Middle frontal gyrus (tissue), 1 donor: ENCODE measurements at regions not wholly inside any gene's neighbourhood (a gene's known extent, or its start where the extent isn't known, plus 50 kb on each side); places are given as distances from the start of the nearest gene placed in this dataset.
"Not testable (repeated sequence)": the region's sequence is repeated elsewhere in the genome, so short reads cannot be mapped to it uniquely, and the experiment has no call there.

Experiments
- DNase-seq: peaks from one replicate; pipeline ENCODE4 v3.0.0-alpha.2; 2015; ENCODE audit warnings: low spot score; ENCODE audit errors: extremely low spot score

DNA sequence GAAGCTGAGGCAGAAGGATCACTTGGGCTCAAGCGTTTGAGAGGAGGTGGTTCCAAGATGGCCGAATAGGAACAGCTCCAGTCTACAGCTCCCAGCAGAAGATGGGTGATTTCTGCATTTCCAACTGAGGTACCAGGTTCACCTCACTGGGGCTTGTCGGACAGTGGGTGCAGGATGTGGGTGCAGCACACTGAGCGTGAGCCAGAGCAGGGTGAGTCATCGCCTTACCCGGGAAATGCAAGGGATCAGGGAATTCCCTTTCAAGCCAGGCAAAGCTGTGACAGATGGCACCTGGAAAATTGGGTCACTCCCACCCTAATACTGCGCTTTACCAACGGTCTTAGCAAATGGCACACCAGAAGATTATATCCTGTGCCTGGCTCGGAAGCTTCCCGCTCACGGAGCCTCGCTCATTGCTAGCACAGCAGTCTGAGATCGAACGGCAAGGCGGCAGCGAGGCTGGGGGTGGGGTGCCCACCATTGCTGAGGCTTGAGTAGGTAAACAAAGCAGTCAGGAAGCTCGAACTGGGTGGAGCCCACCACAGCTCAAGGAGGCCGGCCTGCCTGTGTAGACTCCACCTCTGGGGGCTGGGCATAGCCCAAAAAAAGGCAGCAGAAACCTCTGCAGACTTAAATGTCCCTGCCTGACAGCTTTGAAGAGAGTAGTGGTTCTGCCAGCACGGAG lies 482.6 kb upstream of the DAB2 start:
- not testable (repeated sequence) for DNase-seq

GRCh38 chr5:39906146-39906545 lies 481.4 kb upstream of the DAB2 start:
- DNase-seq, result no peak

DNA sequence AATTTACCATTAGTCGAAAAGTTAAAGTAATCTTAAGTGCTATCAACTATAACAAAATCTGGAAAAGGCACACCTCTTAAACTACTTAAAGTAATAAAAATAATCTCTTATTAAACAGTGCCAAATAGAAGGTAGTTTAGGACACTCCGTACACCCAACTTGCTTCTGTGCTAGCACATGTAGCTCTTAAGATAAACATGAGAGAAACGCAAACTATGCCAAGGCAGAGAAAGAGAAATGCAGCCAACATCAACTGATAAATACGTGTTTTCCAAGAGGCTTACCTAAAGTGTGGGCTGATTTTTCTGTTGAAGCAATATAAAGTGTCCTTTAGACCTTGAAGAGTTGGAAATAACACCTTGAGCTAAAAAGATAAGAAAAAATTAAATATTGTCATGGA lies 480.6 kb upstream of the DAB2 start:
- no peak for DNase-seq

- DNase-seq, result no peak
These were observed 477.8 kb upstream of the DAB2 start for GRCh38 chr5:39902626-39903025.

DNA sequence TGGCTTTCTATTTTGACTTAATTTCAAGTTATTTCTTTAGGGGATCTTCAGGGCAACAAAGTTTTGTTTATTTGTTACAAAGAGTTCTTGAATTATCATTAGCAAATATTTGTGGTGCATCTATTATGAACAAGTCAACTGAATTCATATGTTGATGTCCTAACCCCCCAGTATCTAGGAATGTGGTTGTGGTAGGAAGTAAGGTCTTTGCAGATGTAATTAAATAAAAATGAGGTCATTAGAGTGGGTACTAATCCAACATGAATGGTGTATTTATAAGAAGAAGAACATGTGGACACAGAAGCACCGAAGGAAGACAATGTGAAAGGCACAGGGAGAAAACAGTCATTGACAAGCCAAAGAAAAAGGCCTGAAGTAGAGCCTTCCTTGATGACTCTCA lies 474.0 kb upstream of the DAB2 start:
- no peak for DNase-seq

- no peak for DNase-seq
These were observed 471.9 kb upstream of the DAB2 start for GRCh38 chr5:39896706-39897105.

DNA sequence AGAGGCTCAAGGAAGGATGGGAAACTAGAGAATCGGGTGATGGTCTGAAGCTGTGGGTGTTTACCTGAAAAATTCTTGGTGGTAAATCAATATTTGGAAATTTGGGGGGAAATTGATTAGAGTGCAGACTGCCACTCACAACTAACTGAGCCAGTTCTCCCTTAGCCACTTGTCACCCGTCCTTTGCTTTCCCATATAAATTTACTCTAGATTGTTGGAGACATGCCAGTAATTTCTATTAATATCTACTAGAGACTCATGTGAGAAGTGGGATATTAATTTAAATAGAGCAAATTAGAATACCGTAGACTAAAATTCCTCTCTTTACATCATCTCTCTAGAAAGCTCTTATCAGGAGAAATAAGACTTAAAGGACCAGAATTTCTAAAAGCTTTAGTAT lies 471.3 kb upstream of the DAB2 start:
- DNase-seq, result no peak

DNA sequence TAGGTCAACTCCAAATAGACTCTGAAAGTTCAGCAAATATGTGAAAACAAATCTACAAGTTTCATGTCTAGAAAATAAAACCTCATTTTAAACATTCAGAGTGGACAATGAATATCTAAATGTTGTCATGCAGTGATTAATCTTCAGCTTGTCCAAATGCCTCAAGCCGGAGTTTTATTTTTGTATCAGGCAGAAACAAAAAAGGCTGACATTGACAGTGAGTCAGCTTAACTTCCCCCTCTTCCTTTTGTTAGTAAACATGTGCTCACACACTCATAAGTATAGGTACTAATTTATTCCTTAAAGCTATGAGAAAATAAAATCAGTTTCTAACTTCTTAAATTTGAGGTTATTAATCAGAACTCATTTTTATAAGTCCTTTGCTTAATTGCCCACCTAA lies 467.9 kb upstream of the DAB2 start:
- DNase-seq, result no peak

DNA sequence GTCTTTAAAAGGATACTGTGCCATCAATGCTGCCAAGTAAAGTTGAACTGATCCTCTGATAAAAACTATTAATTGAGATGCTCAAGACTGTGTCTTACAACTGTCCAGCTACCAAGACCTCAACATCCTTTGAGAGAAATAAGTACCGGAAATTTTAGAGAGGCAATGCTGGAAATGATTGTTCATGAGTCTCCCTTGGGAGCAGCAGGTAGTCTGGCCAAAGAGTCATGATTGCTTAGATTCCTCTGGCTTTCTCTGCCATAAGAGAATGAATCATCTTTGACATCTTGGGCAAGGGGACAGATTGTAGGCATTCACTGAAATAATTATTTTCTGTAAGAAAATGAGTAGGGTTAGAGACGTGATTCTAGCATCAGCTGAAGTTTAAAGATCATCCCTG lies 466.6 kb upstream of the DAB2 start:
- DNase-seq, result no peak

GRCh38 chr5:39880985-39881384 lies 456.2 kb upstream of the DAB2 start:
- DNase-seq, result no peak

DNA sequence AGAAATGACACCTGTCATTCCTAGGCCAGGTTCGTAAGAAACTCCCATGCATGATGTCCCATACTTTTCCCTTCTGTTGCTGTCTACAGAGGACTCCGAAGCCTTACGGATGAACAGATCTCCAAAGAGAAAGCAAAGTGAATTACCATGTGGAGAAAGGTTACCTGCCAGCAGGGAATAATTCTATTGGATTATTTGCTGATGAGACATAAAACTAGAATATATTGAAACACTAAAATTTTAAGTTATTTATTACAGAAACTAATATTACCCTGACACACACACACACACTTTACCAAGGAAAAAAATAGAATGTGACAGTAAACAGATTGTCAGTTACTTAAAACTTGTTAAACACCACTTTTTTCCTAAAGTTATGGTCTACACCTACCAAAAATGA lies 452.7 kb upstream of the DAB2 start:
- no peak for DNase-seq

DNA sequence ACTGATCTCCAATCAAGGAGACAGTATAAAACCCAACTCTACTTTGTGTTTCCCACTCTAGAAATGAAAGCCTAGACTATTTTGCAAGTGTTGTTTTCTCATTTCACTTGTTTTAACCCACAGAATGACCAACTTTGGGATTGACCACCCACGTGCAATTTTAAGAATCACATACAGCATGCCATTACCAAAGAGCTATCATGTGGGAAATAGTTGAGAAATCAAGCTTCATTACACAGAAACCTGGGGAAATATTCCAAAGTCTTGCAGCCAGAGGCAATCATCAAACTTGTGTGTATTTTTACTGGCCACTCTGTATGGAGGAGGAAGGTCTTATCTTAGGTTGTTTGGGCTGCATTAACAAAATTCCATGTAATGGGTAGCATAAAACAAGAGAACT lies 451.4 kb upstream of the DAB2 start:
- no peak for DNase-seq

DNA sequence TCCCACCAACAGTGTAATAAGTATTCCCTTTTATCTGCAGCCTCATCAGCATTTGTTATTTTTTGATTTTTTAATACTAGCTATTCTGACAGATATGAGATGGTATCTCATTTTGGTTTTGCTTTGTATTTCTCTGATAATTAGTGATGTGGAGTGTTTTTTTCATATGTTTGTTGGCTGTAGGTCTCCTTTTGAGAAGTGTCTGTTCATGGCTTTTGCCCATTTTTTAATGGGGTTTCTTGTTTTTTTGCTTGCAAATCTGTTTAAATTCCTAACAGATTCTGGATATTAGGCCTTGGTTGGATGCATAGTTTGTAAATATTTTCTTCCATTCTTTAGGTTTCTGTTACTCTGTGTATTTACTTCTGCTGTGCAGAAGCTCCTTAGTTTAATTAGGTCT lies 445.4 kb upstream of the DAB2 start:
- DNase-seq, result no peak

DNA sequence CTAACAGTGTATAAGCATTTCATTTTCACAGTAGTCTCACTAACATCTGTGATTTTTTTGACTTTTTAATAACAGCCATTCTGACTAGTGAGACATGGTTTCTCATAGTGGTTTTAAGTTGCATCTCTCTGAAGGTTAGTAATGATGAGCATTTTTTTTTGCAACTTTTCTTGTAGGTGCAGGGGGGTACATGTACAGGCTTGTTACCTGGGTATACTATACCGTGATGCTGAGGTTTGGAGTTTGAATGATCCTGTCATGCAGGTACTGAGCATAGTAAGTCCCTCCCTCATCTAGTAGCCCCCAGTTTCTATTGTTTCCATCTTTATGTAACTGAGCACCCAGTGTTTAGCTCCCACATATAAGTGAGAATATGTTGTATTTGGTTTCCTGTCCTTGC lies 444.6 kb upstream of the DAB2 start:
- no peak for DNase-seq

GRCh38 chr5:39867923-39868322 lies 443.1 kb upstream of the DAB2 start:
- DNase-seq, result no peak

DNA sequence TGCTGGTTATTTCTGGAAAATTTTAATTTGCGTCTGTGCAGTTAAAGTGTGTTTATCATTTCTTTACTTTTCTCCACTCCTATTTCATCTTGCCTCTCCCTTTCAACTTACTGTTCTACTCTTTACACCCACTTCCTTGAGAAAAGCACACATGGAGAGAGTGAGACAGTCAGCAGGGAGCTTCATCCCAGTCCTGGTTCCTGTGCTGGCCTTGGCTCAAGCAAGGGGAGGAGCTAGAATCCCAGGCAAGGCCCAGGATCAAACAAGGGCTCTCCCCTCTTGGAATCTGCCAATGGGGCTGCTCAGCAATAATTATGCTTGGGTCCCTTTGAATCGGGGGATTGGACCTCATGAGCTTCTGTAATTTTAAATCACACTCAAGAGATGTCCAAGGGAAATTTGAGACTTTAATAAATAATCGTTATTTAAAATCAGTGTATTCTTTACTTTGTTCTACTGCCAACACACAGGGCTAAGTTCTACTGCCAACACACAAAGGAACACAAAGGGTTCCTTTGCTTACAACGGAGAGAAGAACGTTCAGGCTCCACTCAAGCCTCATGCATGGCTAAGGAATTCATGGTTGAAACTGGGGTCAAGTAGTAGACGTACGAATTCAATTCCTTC lies 439.3 kb upstream of the DAB2 start:
- DNase-seq, result no peak

DNA sequence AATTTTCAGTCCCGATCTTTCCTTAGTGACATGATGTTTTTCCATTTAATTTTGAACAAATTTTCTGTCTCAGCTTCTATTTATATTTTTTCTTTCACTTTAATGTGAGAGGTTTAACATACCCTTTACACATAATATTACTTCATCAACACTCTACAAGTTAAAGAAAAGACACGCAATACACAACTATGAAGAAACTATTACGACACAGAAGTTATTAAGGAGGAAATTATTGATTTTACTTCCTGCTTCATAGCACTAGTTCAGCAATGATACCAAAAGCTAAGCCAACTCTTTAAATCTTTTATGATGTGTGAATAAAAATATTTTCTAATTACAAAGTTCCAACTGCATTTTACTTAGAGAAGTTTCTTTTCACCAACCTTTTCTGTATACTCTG lies 432.3 kb upstream of the DAB2 start:
- no peak for DNase-seq

DNA sequence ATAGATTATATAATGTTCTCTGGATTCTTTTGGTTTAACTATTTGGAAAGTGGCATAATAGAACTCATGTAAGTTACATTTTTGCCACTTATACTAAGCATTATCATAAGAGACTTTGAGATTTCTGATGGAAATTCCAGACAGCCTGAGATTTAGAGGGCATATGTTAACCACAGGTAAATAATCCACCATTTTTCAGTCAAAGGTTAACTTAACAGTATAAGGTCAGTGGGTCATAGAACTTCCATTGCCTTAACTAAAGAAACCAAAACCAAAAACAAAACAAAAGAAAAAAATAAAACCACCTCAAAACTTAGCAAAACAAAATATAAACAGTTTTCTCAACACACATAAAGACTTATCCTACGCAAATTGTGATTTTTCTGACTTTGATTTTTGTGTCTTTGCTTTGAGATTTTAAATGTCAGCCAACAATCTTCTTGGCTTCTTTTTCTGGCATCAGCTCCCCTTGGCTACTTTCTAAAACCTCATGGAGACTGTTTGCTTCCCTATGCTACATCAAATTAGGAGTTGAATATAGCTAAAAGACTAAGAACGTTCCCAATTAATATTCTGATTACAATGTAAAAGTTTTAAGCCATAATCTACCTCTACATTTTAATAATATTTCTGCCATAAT lies 430.1 kb upstream of the DAB2 start:
- no peak for DNase-seq

GRCh38 chr5:39850291-39850690 lies 425.5 kb upstream of the DAB2 start:
- no peak for DNase-seq

- DNase-seq, result no peak
These were observed 421.4 kb upstream of the DAB2 start for GRCh38 chr5:39846144-39846543.

- no peak for DNase-seq
These were observed 419.0 kb upstream of the DAB2 start for GRCh38 chr5:39843767-39844166.

DNA sequence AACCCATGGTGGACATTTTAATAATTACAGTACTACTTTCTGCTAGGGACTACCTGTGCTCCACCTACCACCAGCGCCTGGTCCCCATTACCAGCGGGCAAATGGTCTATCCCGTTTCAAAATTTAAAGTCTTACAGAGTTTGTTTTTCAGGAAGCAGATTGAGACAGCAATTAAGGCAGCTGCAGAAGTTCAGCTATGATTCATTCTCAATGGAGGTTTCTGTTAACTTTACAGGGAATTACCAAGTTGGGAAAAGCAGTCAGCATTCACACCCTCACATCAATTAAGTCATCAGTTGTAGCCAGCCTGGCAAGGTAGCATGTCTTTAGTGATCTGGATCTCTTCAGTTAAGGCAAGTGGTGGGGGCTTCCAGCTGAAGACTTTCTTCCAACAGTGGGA lies 410.6 kb upstream of the DAB2 start:
- no peak for DNase-seq

- no peak for DNase-seq
These were observed 404.7 kb upstream of the DAB2 start for GRCh38 chr5:39829441-39829840.
